HG02885 (cell line): ENCODE measurements at regions not wholly inside any gene's neighbourhood (a gene's known extent, or its start where the extent isn't known, plus 50 kb on each side); places are given as distances from the start of the nearest gene placed in this dataset.
"Not testable (repeated sequence)": the region's sequence is repeated elsewhere in the genome, so short reads cannot be mapped to it uniquely, and the experiment has no call there.

ENCODE experiments used
- ATAC-seq: cut with Tn5 transposase; IDR thresholded peaks from one replicate; pipeline ENCODE4 v1.9.1; 2021; ENCODE audit warnings: mild to moderate bottlenecking; ENCODE audit not compliant: unreplicated experiment, poor library complexity

- no peak for ATAC-seq
These were observed 462.2 kb upstream of the CFAP20DC start for GRCh38 chr3:59512066-59512465.

DNA sequence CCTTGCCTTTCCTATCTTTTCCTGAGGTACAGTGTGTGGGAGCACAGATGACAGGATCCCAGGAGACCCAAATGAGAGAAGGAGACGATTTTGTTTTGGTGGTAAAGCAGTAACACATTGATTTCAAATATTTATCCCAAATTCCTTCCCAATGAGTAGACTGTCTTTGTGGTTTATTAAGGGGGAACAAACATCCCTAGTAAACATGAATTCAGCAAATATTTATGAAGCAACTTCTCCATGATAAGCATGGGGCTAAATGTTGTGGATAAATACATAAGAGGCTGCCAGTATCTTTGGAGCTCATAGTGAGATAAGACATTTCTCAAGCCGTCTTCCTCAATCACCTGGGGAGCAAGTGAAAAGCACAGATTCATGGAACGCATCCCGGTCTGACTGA lies 460.8 kb upstream of the CFAP20DC start:
- ATAC-seq = no peak

GRCh38 chr3:59508273-59508672 lies 458.4 kb upstream of the CFAP20DC start:
- no peak for ATAC-seq

DNA sequence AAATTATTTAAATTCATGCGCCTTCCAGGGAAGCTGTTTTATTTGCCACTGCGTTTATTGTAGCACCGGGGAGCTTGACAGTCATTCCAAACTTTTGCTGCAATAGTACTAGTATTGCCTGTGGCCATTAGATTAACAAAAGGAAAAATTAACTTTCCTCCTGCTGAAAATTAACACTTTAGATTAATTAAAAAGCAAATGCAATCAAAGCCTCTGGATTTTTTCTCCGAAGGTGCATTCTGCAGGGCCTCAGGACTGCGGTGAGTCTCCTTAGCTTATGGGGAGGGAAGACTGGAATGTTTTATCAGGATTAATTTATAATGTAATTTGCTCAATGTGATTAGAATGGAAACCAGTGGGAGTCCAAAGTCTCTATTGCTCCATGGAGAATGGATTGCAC lies 456.4 kb upstream of the CFAP20DC start:
- ATAC-seq = no peak

GRCh38 chr3:59503441-59503840 lies 453.6 kb upstream of the CFAP20DC start:
- no peak for ATAC-seq

- ATAC-seq = no peak
These were observed 453.0 kb upstream of the CFAP20DC start for GRCh38 chr3:59502806-59503205.

GRCh38 chr3:59499954-59500353 lies 450.1 kb upstream of the CFAP20DC start:
- no peak for ATAC-seq

- no peak for ATAC-seq
These were observed 449.2 kb upstream of the CFAP20DC start for GRCh38 chr3:59499000-59499399.

DNA sequence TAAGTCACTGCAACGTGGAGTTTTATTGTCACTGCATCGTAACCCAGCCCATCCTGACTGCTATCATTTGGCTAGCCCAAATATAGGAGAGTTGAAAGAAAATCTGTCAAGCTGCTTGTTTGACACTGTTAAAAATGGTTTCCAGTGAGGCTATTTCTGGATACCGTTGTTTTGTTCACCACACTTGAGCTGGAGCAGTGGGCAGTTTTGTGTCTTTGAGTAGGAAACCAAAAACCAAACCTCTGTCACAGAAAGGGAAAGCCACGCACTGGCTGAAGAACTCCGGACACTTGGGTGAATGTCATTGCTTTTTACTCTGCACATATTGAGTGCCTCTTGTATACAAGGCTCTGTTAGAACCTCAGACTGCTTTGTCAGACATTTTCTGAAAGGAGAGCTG lies 446.4 kb upstream of the CFAP20DC start:
- no peak for ATAC-seq

- ATAC-seq = not testable (repeated sequence)
These were observed 445.1 kb upstream of the CFAP20DC start for GRCh38 chr3:59494969-59495368.

DNA sequence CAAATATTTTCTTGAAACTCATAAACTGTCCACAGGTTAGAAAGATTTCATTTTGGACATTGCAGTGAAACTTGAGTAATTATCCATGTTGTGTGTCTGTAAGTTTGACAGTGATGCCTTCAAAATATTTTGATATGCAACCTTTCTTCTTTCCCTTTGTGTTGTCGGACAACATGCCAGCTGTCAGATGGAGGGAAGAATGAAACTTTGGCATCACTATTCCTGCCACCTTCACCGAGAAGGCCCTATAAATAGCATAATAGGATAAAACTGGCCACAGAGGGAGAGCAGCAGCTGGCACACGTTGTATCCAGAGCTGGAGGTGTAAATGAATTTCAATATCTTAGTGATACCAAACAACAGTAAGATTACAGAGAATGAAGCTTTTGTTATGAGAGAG lies 436.7 kb upstream of the CFAP20DC start:
- no peak for ATAC-seq

DNA sequence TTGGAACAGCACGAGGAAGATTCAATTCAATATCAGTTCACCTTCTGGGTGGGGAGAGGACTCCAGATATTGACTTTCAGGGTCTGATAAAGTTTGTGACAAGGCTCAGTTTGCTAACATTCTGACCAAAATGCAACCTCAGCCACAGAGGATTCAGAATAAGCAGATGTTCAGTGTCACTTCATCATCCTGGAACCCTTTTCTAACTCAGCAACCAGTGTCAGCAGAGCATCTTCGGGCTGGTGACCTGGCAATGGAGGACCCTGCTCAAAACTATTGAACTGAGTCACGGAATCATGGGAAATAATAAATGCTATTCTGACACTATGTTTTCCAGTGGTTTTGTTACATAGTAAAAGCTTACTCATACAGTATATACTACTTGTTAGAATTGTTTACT lies 433.4 kb upstream of the CFAP20DC start:
- no peak for ATAC-seq

DNA sequence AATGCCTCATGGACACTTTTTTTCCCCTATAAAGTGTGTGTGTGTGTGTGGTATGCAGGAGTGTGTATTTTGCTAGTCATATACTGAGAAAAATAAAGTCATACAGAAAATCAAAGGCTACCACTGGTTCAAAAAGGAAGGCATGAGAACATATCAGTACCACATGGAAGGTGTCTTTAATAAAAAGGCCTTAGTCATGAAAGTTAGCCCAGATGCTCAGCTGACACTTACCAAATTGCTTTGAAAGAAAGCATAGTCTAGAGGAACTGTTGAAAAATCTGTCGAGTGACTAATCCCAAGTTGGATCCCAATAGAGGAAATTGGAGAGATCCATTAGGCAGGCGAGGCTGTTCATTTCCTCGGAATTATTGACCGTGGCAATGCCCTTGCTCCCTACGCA lies 432.9 kb upstream of the CFAP20DC start:
- no peak for ATAC-seq

- ATAC-seq = no peak
These were observed 432.1 kb upstream of the CFAP20DC start for GRCh38 chr3:59481776-59482400.

GRCh38 chr3:59480486-59480995 lies 430.7 kb upstream of the CFAP20DC start:
- ATAC-seq = peak; percentile 81

GRCh38 chr3:59473636-59474035 lies 423.8 kb upstream of the CFAP20DC start:
- ATAC-seq = peak; percentile 64

DNA sequence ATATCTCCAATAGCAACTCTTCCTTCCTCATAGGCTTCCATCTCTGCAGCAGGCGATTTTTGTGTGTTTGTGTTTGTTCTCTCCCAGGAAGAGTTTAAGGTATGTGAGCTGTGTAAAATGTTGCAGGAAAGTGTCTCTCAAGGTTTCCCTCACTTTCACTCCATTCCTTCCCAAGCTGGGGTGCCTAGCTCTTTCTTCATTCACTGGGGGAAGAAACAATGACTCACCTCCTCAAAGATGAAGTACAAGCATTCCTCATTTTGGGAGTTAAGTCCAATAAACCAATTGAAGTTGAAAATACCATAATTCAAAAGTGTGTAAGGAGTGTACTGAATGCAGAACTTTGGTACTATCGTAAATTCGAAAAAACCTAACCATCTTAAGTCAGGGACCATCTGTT lies 422.7 kb upstream of the CFAP20DC start:
- no peak for ATAC-seq

GRCh38 chr3:59469948-59470723 lies 420.3 kb upstream of the CFAP20DC start:
- no peak for ATAC-seq

- ATAC-seq = no peak
These were observed 417.7 kb upstream of the CFAP20DC start for GRCh38 chr3:59467476-59467875.

DNA sequence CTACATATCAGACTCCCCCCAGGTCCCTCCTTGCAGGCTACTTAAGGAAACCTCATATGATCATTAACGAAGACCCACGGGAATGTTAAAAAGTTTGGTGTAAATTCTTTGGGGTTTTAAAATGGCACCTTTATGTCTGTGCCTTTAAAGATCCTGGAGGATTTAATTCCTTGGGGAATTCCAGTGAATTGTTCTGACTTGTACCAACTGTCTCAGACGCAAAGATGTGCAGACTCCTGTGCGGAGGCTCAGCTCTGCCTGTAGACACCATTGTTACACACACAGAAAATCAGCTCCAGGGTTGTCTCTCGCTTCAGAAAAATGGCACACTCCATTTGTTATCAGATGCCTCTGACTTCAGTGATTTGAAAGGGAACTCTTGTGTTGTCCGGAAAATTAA lies 414.4 kb upstream of the CFAP20DC start:
- ATAC-seq = no peak

- ATAC-seq = no peak
These were observed 413.4 kb upstream of the CFAP20DC start for GRCh38 chr3:59463253-59463652.

DNA sequence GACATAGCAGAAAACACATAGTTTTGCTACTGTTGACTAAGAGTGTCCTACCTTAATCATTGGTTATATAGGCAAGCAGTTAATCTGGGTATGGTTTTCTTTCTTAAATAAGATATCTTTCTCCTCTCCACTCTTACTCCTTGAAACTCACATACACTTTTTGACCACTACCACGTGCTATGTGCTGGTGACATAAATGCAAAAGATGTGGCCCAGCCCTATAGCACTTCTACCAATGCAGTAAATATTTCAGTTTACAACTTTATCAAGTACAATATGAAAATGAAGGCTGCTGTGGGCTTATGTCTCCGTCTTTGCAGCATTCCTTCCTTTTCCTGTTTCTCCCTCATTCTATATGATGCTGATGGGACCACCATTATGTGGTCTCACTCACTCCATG lies 410.2 kb upstream of the CFAP20DC start:
- ATAC-seq = no peak
